PC-9 (cell line): ENCODE measurements at regions not wholly inside any gene's neighbourhood (a gene's known extent, or its start where the extent isn't known, plus 50 kb on each side); places are given as distances from the start of the nearest gene placed in this dataset.

Experiments
- BruUV-seq: library from RNA; stranded (reverse); fragments of 400-500 nt; replicated peaks from 2 replicates; lab custom pipeline; 2021; lab: Mats Ljungman, UMichigan
- CTCF ChIA-PET: fragments of 300-600 bp; sonication (Branson Sonifier 250); formaldehyde crosslinking; loops from one replicate; lab custom pipeline; 2022; ENCODE audit warnings: antibody characterized with exemption; lab: Charles Lee
- POLR2A ChIA-PET: fragments of 300-600 bp; sonication (Branson Sonifier 250); formaldehyde crosslinking; loops from one replicate; lab custom pipeline; 2022; ENCODE audit warnings: antibody characterized with exemption; ENCODE audit not compliant: unreplicated experiment; lab: Charles Lee
- DNase-seq, 2 experiments: peaks; one replicate each; pipeline versions ENCODE4 v3.0.0 to v3.0.0-alpha.2; 2015 to 2022; ENCODE audit warnings: mixed read lengths in 1 of 2
- H2AFZ ChIP-seq: fragments of 200-600 bp; sonication (generic); 2 replicates; pipeline ENCODE4 v1.8.1; 2017; ENCODE audit warnings: antibody characterized with exemption
- H3F3A ChIP-seq: fragments of 200-600 bp; sonication (generic); 2 replicates; pipeline ENCODE4 v1.8.1; 2017; ENCODE audit warnings: antibody characterized with exemption, mild to moderate bottlenecking, low read depth; ENCODE audit not compliant: insufficient read depth
- H3K27ac ChIP-seq: fragments of 200-600 bp; sonication (generic); 2 replicates; pipeline ENCODE4 v1.6.1; 2016; ENCODE audit warnings: mixed run types
- H3K27me3 ChIP-seq: fragments of 200-600 bp; sonication (generic); 2 replicates; pipeline ENCODE4 v1.6.1; 2016; ENCODE audit warnings: low read depth, mixed run types; ENCODE audit not compliant: insufficient read depth
- H3K36me3 ChIP-seq: fragments of 200-600 bp; sonication (generic); 2 replicates; pipeline ENCODE4 v1.6.1; 2016; ENCODE audit warnings: low read depth, mixed run types
- H3K4me1 ChIP-seq: fragments of 200-600 bp; sonication (generic); replicated peaks from 2 replicates; pipeline ENCODE4 v1.6.1; 2016; ENCODE audit warnings: mixed run types; ENCODE audit not compliant: insufficient read depth
- H3K4me2 ChIP-seq: fragments of 200-600 bp; sonication (generic); 2 replicates; pipeline ENCODE4 v1.6.1; 2017; ENCODE audit warnings: mixed run types
- H3K4me3 ChIP-seq: fragments of 200-600 bp; sonication (generic); 2 replicates; pipeline ENCODE4 v1.6.1; 2016; ENCODE audit warnings: mixed run types
- H3K79me2 ChIP-seq: fragments of 200-600 bp; sonication (generic); 2 replicates; pipeline ENCODE4 v1.6.1; 2017; ENCODE audit warnings: low read depth, mixed run types
- H3K9me2 ChIP-seq: fragments of 200-600 bp; sonication (generic); 2 replicates; pipeline ENCODE4 v1.8.1; 2017; ENCODE audit warnings: mild to moderate bottlenecking; ENCODE audit not compliant: insufficient read depth
- H3K9me3 ChIP-seq: fragments of 200-600 bp; sonication (generic); 2 replicates; pipeline ENCODE4 v1.8.1; 2016; ENCODE audit warnings: low read depth; ENCODE audit not compliant: insufficient read depth
- H4K20me1 ChIP-seq: fragments of 200-600 bp; sonication (generic); 2 replicates; pipeline ENCODE4 v1.8.1; 2017; ENCODE audit not compliant: insufficient read depth
- CTCF ChIP-seq: fragments of 200-600 bp; sonication (generic); conservative IDR thresholded peaks from 2 replicates; pipeline ENCODE4 v1.6.1; 2017; ENCODE audit warnings: mixed run types, antibody characterized with exemption, mild to moderate bottlenecking, moderate library complexity
- EZH2 ChIP-seq: fragments of 200-600 bp; sonication (generic); IDR thresholded peaks from 2 replicates; pipeline ENCODE4 v1.8.0; 2017; ENCODE audit warnings: antibody characterized with exemption, low read depth
- intact Hi-C: fragments of 100-400 bp; cut with micrococcal nuclease; formaldehyde crosslinking; loops from one replicate; pipeline ENCODE4 v1.10.0; 2022; ENCODE audit not compliant: unreplicated experiment

- no peaks in the 10 kb centered on the region for H3K9me2 ChIP-seq
- H2AFZ ChIP-seq: no peak overlapping the region
- no peak for DNase-seq
- no peaks in the 10 kb centered on the region for H3K27me3 ChIP-seq
- H3K4me3 ChIP-seq: no peak overlapping the region
- no peaks in the 10 kb centered on the region for H3K36me3 ChIP-seq
- H3K9me3 ChIP-seq: no peaks in the 10 kb centered on the region
- no peak overlapping the region for H3K27ac ChIP-seq
- no peaks in the 10 kb centered on the region for H3K4me1 ChIP-seq
- no peaks in the 10 kb centered on the region for H4K20me1 ChIP-seq
- TF ChIP-seq CTCF (no peak), EZH2 (no peak)
- no peaks in the 10 kb centered on the region for H3K79me2 ChIP-seq
- CTCF ChIA-PET: no interaction called here
- POLR2A ChIA-PET: no interaction called here
- no TSS peak for BruUV-seq
- H3F3A ChIP-seq: no peaks in the 10 kb centered on the region
- H3K4me2 ChIP-seq: no peak overlapping the region
- intact Hi-C loops: no loop called here
These were observed 255.3 kb upstream of the MTNR1B start for GRCh38 chr11:92714111-92714510.

- Histone ChIP-seq H3K9me2 (no peaks in the 10 kb centered on the region), H3K79me2 (no peaks in the 10 kb centered on the region), H2AFZ (no peak overlapping the region), H4K20me1 (no peaks in the 10 kb centered on the region), H3K27ac (no peak overlapping the region), H3K4me1 (no peaks in the 10 kb centered on the region), H3K4me2 (no peak overlapping the region), H3K27me3 (no peaks in the 10 kb centered on the region), H3F3A (no peaks in the 10 kb centered on the region), H3K9me3 (no peaks in the 10 kb centered on the region), H3K36me3 (no peaks in the 10 kb centered on the region), H3K4me3 (no peak overlapping the region)
- intact Hi-C loops: no loop called here
- POLR2A ChIA-PET: no interaction called here
- TF ChIP-seq EZH2: no peak
- no peak for TF ChIP-seq CTCF
- CTCF ChIA-PET: no interaction called here
- BruUV-seq: no TSS peak
- DNase-seq: no peak
These were observed 252.2 kb upstream of the MTNR1B start for GRCh38 chr11:92717240-92717639.

- intact Hi-C loops: no loop called here
- H3K27me3 ChIP-seq: no peaks in the 10 kb centered on the region
- H4K20me1 ChIP-seq: no peaks in the 10 kb centered on the region
- H3K9me2 ChIP-seq: no peaks in the 10 kb centered on the region
- no peaks in the 10 kb centered on the region for H3K36me3 ChIP-seq
- H3F3A ChIP-seq: no peaks in the 10 kb centered on the region
- no peaks in the 10 kb centered on the region for H3K9me3 ChIP-seq
- H3K27ac ChIP-seq: no peak overlapping the region
- peak in 1 of 2 experiments; percentile 6 for DNase-seq
- no peaks in the 10 kb centered on the region for H3K79me2 ChIP-seq
- ChIA-PET POLR2A (interaction anchor here (0.6 kb wide), 1 partner anchor 134 kb away, joined by 6 read pairs; no protein-coding TSS in a partner anchor), CTCF (no interaction called here)
- H2AFZ ChIP-seq: no peak overlapping the region
- no peak for TF ChIP-seq EZH2
- no peak for TF ChIP-seq CTCF
- no TSS peak for BruUV-seq
- no peak overlapping the region for H3K4me2 ChIP-seq
- H3K4me3 ChIP-seq: no peak overlapping the region
- no peaks in the 10 kb centered on the region for H3K4me1 ChIP-seq
These were observed 249.1 kb upstream of the MTNR1B start for GRCh38 chr11:92720385-92720784.
